ENCODE measurements at regions not wholly inside any gene's neighbourhood (a gene's known extent, or its start where the extent isn't known, plus 50 kb on each side); places are given as distances from the start of the nearest gene placed in this dataset.

DNA sequence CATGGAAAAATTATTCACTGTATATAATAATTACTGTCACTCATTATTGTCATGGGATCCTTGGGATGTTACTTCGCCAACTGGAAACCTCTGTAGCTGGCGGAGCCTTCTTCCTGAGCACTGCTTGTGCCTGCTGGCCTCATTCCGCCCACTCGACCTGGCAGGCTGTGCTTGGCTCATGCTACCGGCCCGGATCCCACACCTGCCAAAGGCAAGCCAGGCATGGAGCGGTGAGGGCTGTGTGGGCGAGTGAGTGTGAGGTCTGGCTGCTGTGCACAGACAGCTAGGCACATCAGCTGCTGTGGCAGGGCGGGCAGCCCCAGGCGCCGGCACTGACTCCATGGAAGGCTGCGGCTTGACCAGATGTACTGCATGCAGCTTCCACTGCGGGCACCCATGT, 78.4 kb downstream of the DISP1 start:
- TF ChIP-seq, protein P1, sequence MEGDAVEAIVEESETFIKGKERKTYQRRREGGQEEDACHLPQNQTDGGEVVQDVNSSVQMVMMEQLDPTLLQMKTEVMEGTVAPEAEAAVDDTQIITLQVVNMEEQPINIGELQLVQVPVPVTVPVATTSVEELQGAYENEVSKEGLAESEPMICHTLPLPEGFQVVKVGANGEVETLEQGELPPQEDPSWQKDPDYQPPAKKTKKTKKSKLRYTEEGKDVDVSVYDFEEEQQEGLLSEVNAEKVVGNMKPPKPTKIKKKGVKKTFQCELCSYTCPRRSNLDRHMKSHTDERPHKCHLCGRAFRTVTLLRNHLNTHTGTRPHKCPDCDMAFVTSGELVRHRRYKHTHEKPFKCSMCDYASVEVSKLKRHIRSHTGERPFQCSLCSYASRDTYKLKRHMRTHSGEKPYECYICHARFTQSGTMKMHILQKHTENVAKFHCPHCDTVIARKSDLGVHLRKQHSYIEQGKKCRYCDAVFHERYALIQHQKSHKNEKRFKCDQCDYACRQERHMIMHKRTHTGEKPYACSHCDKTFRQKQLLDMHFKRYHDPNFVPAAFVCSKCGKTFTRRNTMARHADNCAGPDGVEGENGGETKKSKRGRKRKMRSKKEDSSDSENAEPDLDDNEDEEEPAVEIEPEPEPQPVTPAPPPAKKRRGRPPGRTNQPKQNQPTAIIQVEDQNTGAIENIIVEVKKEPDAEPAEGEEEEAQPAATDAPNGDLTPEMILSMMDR (IDR thresholded peaks at IDR 0.05; ENCODE audit: borderline replicate concordance, extremely low read depth, low read length, poor library complexity, severe bottlenecking), result no peak
- no peak for TF ChIP-seq EZH2 (IDR thresholded peaks at IDR 0.05; ENCODE audit: borderline replicate concordance, low read depth, low read length, severe bottlenecking)

All from DND-41 (cell line).